WTC11 (cell line): ENCODE measurements at regions not wholly inside any gene's neighbourhood (a gene's known extent, or its start where the extent isn't known, plus 50 kb on each side); places are given as distances from the start of the nearest gene placed in this dataset.
A peak's percentile ranks its signal among the peaks of the same experiment; 100 is the strongest.

Experiments
- ATAC-seq: fragments of 200-7000 bp; cut with Tn5 transposase; 2 replicates; pipeline ENCODE4 v1.10.0; 2021; ENCODE audit warnings: mild to moderate bottlenecking, moderate library complexity
- CTCF ChIA-PET: fragments of 300-600 bp; sonication (Branson Sonifier 250); formaldehyde crosslinking; loops from one replicate; lab custom pipeline; 2021; ENCODE audit warnings: antibody characterized with exemption; lab: Charles Lee
- POLR2A ChIA-PET: fragments of 350-600 bp; sonication (Branson Sonifier 250); formaldehyde crosslinking; loops from one replicate; lab custom pipeline; 2021; ENCODE audit warnings: antibody characterized with exemption; lab: Charles Lee
- DNase-seq: peaks from one replicate; pipeline ENCODE4 v3.0.0; 2021; ENCODE audit warnings: low spot score
- H3K27ac Mint-ChIP-seq: 2 replicates; pipeline ENCODE4 v1.8.0; 2021; ENCODE audit warnings: mixed read lengths
- H3K27me3 Mint-ChIP-seq: 2 replicates; pipeline ENCODE4 v1.8.0; 2021; ENCODE audit warnings: low read depth, mild to moderate bottlenecking, moderate library complexity, mixed read lengths
- H3K36me3 Mint-ChIP-seq: 2 replicates; pipeline ENCODE4 v1.8.0; 2021; ENCODE audit warnings: mixed read lengths
- H3K4me1 Mint-ChIP-seq: 2 replicates; pipeline ENCODE4 v1.8.0; 2022; ENCODE audit warnings: mixed read lengths
- H3K4me3 Mint-ChIP-seq: 2 replicates; pipeline ENCODE4 v1.8.0; 2021; ENCODE audit warnings: mild to moderate bottlenecking, moderate library complexity, mixed read lengths
- H3K9me3 Mint-ChIP-seq: 2 replicates; pipeline ENCODE4 v1.8.0; 2021; ENCODE audit warnings: mixed read lengths
- E2F5 ChIP-seq: sonication (generic); formaldehyde crosslinking; IDR thresholded peaks from 2 replicates; pipeline ENCODE4 v1.8.1; 2022; ENCODE audit warnings: mild to moderate bottlenecking, moderate library complexity, missing genetic modification reagents
- EMX1 ChIP-seq: fragments of 250-450 bp; sonication (Bioruptor Pico); IDR thresholded peaks from 2 replicates; pipeline ENCODE4 v1.8.0; 2021; ENCODE audit warnings: mild to moderate bottlenecking
- IRF2 ChIP-seq: sonication (generic); formaldehyde crosslinking; IDR thresholded peaks from 2 replicates; pipeline ENCODE4 v1.8.0; 2022; ENCODE audit warnings: low read depth, missing genetic modification reagents, borderline replicate concordance
- STAT6 ChIP-seq: sonication (generic); formaldehyde crosslinking; conservative IDR thresholded peaks from 2 replicates; pipeline ENCODE4 v1.8.1; 2023; ENCODE audit warnings: mild to moderate bottlenecking, low read depth, missing genetic modification reagents, moderate library complexity
- TCF7 ChIP-seq: sonication (generic); formaldehyde crosslinking; IDR thresholded peaks from 2 replicates; pipeline ENCODE4 v1.8.0; 2022; ENCODE audit warnings: mild to moderate bottlenecking, low read depth, missing genetic modification reagents, moderate library complexity
- TP53 ChIP-seq: sonication (generic); formaldehyde crosslinking; IDR thresholded peaks from 2 replicates; pipeline ENCODE4 v1.8.1; 2023; ENCODE audit warnings: mild to moderate bottlenecking, missing genetic modification reagents
- USF1 ChIP-seq: sonication (generic); formaldehyde crosslinking; IDR thresholded peaks from 2 replicates; pipeline ENCODE4 v1.8.0; 2022; ENCODE audit warnings: mild to moderate bottlenecking, missing genetic modification reagents
- TF ChIP-seq, protein P1 (sequence below): sonication (generic); formaldehyde crosslinking; IDR thresholded peaks from 2 replicates; pipeline ENCODE4 v1.8.1; 2022; ENCODE audit warnings: missing genetic modification reagents, borderline replicate concordance
- TF ChIP-seq, protein P2 (sequence below): sonication (generic); formaldehyde crosslinking; IDR thresholded peaks from 2 replicates; pipeline ENCODE4 v1.8.0; 2022; ENCODE audit warnings: mild to moderate bottlenecking, missing genetic modification reagents
- TF ChIP-seq, protein P3 (sequence below): sonication (generic); formaldehyde crosslinking; IDR thresholded peaks from 2 replicates; pipeline ENCODE4 v1.8.1; 2023; ENCODE audit warnings: mild to moderate bottlenecking, missing genetic modification reagents
- TF ChIP-seq, protein P4 (sequence below): sonication (generic); formaldehyde crosslinking; IDR thresholded peaks from 2 replicates; pipeline ENCODE4 v1.8.1; 2023; ENCODE audit warnings: mild to moderate bottlenecking, missing genetic modification reagents, moderate library complexity
- TF ChIP-seq, protein P5 (sequence below): fragments of 250-450 bp; sonication (Bioruptor Pico); IDR thresholded peaks from 2 replicates; pipeline ENCODE4 v2.1.2; 2022; ENCODE audit warnings: mild to moderate bottlenecking, moderate library complexity

- ATAC-seq = peak; percentile 39; the same call in 1 of the 2 replicates
- H3K27me3 Mint-ChIP-seq = peaks cover 10% of the 10 kb centered on the region
- ChIA-PET POLR2A (interaction anchor here (0.6 kb wide), 1 partner anchor 10 kb away, joined by 3 read pairs; no protein-coding TSS in a partner anchor), CTCF (interaction anchor here (0.6 to 1.7 kb wide), 15 partner anchors 10 to 1344 kb away, joined by 3 to 11 read pairs (median 4); no protein-coding TSS in a partner anchor)
- H3K27ac Mint-ChIP-seq = no peak overlapping the region
- peaks cover 10% of the 10 kb centered on the region for H3K4me1 Mint-ChIP-seq
- no peaks in the 10 kb centered on the region for H3K9me3 Mint-ChIP-seq
- TF ChIP-seq E2F5 (CRISPR knock-in tag) (no peak), IRF2 (CRISPR knock-in tag) (no peak), EMX1 (no peak)
- TF ChIP-seq, protein P1, sequence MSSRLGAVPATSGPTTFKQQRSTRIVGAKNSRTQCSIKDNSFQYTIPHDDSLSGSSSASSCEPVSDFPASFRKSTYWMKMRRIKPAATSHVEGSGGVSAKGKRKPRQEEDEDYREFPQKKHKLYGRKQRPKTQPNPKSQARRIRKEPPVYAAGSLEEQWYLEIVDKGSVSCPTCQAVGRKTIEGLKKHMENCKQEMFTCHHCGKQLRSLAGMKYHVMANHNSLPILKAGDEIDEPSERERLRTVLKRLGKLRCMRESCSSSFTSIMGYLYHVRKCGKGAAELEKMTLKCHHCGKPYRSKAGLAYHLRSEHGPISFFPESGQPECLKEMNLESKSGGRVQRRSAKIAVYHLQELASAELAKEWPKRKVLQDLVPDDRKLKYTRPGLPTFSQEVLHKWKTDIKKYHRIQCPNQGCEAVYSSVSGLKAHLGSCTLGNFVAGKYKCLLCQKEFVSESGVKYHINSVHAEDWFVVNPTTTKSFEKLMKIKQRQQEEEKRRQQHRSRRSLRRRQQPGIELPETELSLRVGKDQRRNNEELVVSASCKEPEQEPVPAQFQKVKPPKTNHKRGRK (CRISPR knock-in tag) = no peak
- no peak overlapping the region for H3K4me3 Mint-ChIP-seq
- DNase-seq = no peak
- no peaks in the 10 kb centered on the region for H3K36me3 Mint-ChIP-seq
These were observed 109.8 kb upstream of the NMUR2 start for GRCh38 chr5:152514827-152515397.

DNA sequence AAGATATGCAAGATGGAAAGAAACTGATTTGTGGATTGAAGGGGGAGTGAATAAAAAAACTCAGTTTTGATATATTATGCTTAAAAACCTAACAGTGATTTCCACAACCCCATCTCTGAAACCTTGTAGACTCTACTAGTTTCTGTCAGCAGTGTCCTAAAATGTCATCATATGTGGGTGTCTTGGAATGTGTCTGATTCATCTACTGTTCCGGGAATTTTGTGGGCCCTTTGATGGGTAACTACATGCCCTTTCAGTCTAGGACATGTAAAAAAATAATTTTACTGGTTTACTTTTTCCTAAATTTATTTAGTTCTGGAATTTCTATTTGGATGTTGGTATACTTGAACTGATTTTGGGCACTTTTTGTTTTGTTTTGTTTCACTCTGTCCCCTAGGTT is 118.9 kb upstream of the NMUR2 start:
- Mint-ChIP-seq H3K36me3 (no peaks in the 10 kb centered on the region), H3K4me1 (peaks cover 10% of the 10 kb centered on the region), H3K27me3 (no peaks in the 10 kb centered on the region; the same call in 1 of the 2 replicates), H3K4me3 (no peak overlapping the region), H3K27ac (no peak overlapping the region), H3K9me3 (no peaks in the 10 kb centered on the region)
- ATAC-seq (no peak), DNase-seq (no peak)
- POLR2A ChIA-PET = no interaction called here
- CTCF ChIA-PET = no interaction called here
- TF ChIP-seq, protein P2, sequence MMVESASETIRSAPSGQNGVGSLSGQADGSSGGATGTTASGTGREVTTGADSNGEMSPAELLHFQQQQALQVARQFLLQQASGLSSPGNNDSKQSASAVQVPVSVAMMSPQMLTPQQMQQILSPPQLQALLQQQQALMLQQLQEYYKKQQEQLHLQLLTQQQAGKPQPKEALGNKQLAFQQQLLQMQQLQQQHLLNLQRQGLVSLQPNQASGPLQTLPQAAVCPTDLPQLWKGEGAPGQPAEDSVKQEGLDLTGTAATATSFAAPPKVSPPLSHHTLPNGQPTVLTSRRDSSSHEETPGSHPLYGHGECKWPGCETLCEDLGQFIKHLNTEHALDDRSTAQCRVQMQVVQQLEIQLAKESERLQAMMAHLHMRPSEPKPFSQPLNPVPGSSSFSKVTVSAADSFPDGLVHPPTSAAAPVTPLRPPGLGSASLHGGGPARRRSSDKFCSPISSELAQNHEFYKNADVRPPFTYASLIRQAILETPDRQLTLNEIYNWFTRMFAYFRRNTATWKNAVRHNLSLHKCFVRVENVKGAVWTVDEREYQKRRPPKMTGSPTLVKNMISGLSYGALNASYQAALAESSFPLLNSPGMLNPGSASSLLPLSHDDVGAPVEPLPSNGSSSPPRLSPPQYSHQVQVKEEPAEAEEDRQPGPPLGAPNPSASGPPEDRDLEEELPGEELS (CRISPR knock-in tag) = no peak
- TF ChIP-seq, protein P3, sequence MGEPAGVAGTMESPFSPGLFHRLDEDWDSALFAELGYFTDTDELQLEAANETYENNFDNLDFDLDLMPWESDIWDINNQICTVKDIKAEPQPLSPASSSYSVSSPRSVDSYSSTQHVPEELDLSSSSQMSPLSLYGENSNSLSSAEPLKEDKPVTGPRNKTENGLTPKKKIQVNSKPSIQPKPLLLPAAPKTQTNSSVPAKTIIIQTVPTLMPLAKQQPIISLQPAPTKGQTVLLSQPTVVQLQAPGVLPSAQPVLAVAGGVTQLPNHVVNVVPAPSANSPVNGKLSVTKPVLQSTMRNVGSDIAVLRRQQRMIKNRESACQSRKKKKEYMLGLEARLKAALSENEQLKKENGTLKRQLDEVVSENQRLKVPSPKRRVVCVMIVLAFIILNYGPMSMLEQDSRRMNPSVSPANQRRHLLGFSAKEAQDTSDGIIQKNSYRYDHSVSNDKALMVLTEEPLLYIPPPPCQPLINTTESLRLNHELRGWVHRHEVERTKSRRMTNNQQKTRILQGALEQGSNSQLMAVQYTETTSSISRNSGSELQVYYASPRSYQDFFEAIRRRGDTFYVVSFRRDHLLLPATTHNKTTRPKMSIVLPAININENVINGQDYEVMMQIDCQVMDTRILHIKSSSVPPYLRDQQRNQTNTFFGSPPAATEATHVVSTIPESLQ (CRISPR knock-in tag) = no peak
- TF ChIP-seq, protein P4, sequence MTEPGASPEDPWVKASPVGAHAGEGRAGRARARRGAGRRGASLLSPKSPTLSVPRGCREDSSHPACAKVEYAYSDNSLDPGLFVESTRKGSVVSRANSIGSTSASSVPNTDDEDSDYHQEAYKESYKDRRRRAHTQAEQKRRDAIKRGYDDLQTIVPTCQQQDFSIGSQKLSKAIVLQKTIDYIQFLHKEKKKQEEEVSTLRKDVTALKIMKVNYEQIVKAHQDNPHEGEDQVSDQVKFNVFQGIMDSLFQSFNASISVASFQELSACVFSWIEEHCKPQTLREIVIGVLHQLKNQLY = no peak
- TF ChIP-seq TP53 (CRISPR knock-in tag) (no peak), TCF7 (CRISPR knock-in tag) (no peak)
- TF ChIP-seq, protein P5, sequence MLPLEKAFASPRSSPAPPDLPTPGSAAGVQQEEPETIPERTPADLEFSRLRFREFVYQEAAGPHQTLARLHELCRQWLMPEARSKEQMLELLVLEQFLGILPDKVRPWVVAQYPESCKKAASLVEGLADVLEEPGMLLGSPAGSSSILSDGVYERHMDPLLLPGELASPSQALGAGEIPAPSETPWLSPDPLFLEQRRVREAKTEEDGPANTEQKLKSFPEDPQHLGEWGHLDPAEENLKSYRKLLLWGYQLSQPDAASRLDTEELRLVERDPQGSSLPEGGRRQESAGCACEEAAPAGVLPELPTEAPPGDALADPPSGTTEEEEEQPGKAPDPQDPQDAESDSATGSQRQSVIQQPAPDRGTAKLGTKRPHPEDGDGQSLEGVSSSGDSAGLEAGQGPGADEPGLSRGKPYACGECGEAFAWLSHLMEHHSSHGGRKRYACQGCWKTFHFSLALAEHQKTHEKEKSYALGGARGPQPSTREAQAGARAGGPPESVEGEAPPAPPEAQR (CRISPR knock-in tag) = no peak

DNA sequence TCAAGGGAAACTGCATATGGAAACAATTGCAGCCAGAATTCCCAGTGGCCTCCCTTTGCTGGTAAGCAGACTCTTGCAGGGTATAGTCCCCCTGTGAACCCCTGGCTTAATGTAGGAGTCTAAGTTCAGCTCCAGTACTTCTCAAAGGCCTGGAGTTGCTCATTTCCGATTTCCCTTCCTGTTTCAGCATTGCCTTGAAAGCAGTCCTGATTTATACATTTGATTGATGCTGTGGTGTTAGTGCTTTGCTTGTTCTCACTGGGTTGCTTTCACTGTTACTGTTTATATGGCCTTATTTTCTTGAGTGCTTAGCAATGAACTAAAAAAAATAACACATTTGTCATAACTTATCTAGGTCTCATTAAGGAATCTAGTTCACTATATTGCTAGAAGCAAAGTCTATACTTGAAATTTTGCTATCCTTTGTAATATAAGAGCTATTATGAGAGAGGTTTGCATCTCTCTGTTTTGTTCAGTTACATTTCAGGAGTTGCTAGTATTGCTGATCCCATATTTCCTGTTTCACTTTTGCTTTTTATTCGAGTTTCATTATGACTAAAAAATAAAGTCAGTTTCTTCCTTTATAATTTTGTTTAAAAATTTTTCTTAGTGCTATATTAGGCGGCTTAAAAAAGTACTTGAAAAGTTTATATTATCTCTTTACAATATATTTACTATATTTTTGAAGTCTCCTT is 122.4 kb upstream of the NMUR2 start:
- H3K4me1 Mint-ChIP-seq = peaks cover 31% of the 10 kb centered on the region
- H3K36me3 Mint-ChIP-seq = no peaks in the 10 kb centered on the region
- no peaks in the 10 kb centered on the region for H3K9me3 Mint-ChIP-seq
- H3K27ac Mint-ChIP-seq = no peak overlapping the region
- H3K4me3 Mint-ChIP-seq = no peak overlapping the region
- ATAC-seq (no peak), DNase-seq (no peak)
- H3K27me3 Mint-ChIP-seq = no peaks in the 10 kb centered on the region; the same call in 1 of the 2 replicates
- ChIA-PET POLR2A (no interaction called here), CTCF (interaction anchor here (2.2 kb wide), 1 partner anchor 13 kb away, joined by 11 read pairs; no protein-coding TSS in a partner anchor)
- TF ChIP-seq USF1 = no peak
- no peak for TF ChIP-seq STAT6 (CRISPR knock-in tag)
